ENCODE measurements at regions not wholly inside any gene's neighbourhood (a gene's known extent, or its start where the extent isn't known, plus 50 kb on each side); places are given as distances from the start of the nearest gene placed in this dataset.

DNA sequence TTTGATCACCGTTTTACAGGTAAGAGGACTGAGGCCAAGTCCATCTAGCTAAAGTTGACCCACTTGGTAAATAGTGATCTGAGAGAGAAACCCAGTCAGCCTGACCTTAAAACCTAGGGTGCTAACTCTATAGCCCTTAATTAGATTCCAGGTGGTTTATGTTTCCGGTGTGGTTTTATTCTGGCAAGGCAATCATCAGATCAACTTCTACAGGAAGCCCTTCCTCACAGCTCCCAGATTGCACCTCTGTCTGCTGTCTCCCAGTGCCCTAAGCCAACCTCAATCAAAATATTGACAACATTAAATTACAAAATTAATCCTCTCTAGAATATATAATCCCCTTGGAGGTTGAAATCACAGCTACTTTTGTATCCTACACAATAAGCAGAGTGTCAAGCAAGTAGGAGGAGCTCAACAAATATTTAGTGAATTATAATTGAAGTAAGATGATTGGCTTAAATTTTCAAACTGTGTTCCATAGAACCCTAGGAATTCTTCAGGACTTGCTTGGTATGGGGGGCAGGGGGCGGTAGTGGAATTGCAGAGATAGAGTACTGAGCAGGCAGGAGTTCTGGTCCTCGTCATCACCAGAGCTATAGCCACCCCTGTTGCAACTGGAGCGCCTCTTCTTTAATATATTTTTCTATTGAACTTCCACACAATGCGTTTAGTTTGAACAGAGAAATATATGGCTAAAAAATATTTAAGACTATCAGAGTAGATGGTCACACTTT is 692.8 kb upstream of the LRRN3 start:
- TF ChIP-seq POLR2AphosphoS2 (IDR thresholded peaks at IDR 0.05; ENCODE audit: low read depth, low read length) (no peak), POLR2AphosphoS5 (IDR thresholded peaks at IDR 0.05; ENCODE audit: low read depth, low read length) (no peak), PBX3 (CRISPR knock-in tag; IDR thresholded peaks at IDR 0.05; ENCODE audit: borderline replicate concordance) (no peak)
